Activated naive CD4-positive, alpha-beta T cell treated with anti-CD3 and anti-CD28 coated beads for 36 hours (primary cell): ENCODE measurements at regions not wholly inside any gene's neighbourhood (a gene's known extent, or its start where the extent isn't known, plus 50 kb on each side); places are given as distances from the start of the nearest gene placed in this dataset.

Source experiments
- CTCF ChIA-PET: fragments of 350-600 bp; sonication (Branson Sonifier 250); formaldehyde crosslinking; loops from one replicate; lab custom pipeline; 2021; ENCODE audit warnings: antibody characterized with exemption; lab: Charles Lee
- DNase-seq: peaks from one replicate; pipeline ENCODE4 v3.0.0-alpha.2; 2020
- H3K27ac Mint-ChIP-seq: one replicate; pipeline ENCODE4 v1.8.0; 2021; ENCODE audit warnings: mild to moderate bottlenecking, mixed read lengths
- H3K27me3 Mint-ChIP-seq: one replicate; pipeline ENCODE4 v1.8.0; 2021; ENCODE audit warnings: low read depth, mixed read lengths
- H3K36me3 Mint-ChIP-seq: one replicate; pipeline ENCODE4 v1.8.0; 2021; ENCODE audit warnings: low read depth, mixed read lengths
- H3K4me1 Mint-ChIP-seq: one replicate; pipeline ENCODE4 v1.8.0; 2021; ENCODE audit warnings: low read depth, mixed read lengths
- H3K4me3 Mint-ChIP-seq: one replicate; pipeline ENCODE4 v1.8.0; 2021; ENCODE audit warnings: mild to moderate bottlenecking, moderate library complexity, mixed read lengths
- H3K9me3 Mint-ChIP-seq: one replicate; pipeline ENCODE4 v1.8.0; 2021; ENCODE audit warnings: mixed read lengths
- intact Hi-C: fragments of 100-400 bp; cut with micrococcal nuclease; formaldehyde crosslinking; loops from one replicate; pipeline ENCODE4 v1.15.1; 2023

GRCh38 chr9:68651280-68651893, 53.7 kb upstream of the PIP5K1B start:
- intact Hi-C loops: loop anchor here (5.0 kb wide), 1 partner anchor 49 kb away; no protein-coding TSS in a partner anchor
- no peak for DNase-seq
- Mint-ChIP-seq H3K27me3 (peaks cover 16% of the 10 kb centered on the region), H3K9me3 (no peaks in the 10 kb centered on the region), H3K4me1 (peaks cover 23% of the 10 kb centered on the region), H3K4me3 (no peak overlapping the region), H3K27ac (peak overlapping the region; percentile 22), H3K36me3 (no peaks in the 10 kb centered on the region)
- CTCF ChIA-PET: no interaction called here

DNA sequence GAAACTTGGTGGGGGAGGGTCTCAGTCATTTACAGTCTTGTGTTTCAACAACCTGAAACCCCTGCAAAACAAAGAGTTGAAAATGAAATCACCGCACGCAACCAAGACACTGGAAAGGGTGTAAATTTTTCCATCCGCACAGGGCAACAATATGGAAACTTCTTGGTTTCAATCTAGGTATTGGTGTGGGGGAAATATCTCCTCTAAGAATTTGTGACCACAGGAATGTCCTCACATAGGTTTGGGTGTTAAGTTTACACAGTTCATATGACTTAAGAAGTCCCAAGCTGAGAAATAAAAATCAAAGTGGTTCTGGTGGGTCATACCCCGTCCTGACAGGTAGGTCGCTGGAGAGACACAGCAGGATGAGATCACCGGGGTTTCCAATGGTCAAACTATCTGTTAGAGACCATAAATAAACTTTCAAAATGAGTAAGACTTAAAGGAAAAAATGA, 51.9 kb upstream of the PIP5K1B start:
- CTCF ChIA-PET: no interaction called here

DNA sequence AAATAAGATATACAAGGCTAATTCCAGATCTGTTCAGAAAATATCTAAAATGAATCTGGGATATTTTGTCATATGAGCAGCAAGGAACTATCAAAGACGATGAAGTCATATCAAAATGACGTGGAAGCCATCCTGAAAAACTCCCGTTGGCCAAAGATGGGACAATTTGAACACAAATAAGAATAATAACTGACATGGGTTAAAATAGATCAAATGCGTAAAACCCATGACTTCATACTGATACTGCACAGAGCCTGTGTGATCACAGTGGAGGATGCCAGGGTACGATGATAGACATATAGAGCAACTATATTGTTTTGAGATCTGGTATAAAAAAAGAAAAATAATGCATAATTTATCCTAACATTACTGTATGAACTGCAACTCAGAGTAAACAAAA, 51.0 kb upstream of the PIP5K1B start:
- Mint-ChIP-seq H3K36me3 (no peaks in the 10 kb centered on the region), H3K4me1 (peaks cover 23% of the 10 kb centered on the region), H3K4me3 (no peak overlapping the region), H3K27ac (no peak overlapping the region), H3K27me3 (peaks cover 26% of the 10 kb centered on the region), H3K9me3 (no peaks in the 10 kb centered on the region)
- CTCF ChIA-PET: no interaction called here
- DNase-seq: no peak
- intact Hi-C loops: loop anchor here (5.0 kb wide), 1 partner anchor 52 kb away; no protein-coding TSS in a partner anchor

More for the DNA sequence above, 51.9 kb upstream of the PIP5K1B start:
- Mint-ChIP-seq H3K36me3 (no peaks in the 10 kb centered on the region), H3K4me3 (no peak overlapping the region), H3K4me1 (peaks cover 23% of the 10 kb centered on the region), H3K27me3 (peaks cover 22% of the 10 kb centered on the region), H3K27ac (no peak overlapping the region), H3K9me3 (no peaks in the 10 kb centered on the region)
- intact Hi-C loops: loop anchor here (5.0 kb wide), 1 partner anchor 51 kb away; no protein-coding TSS in a partner anchor
- peak; percentile 34 for DNase-seq
